Mammary epithelial cell (primary cell): ENCODE measurements at regions not wholly inside any gene's neighbourhood (a gene's known extent, or its start where the extent isn't known, plus 50 kb on each side); places are given as distances from the start of the nearest gene placed in this dataset.

ENCODE experiments used
- CTCF ChIP-seq, 2 donors: IDR thresholded peaks in 1 of 2; conservative IDR thresholded peaks in 1 of 2; 2 replicates each; pipeline ENCODE4 v1.5.1; 2011 to 2012; ENCODE audit warnings: inconsistent platforms in 2 of 2, low read length in 2 of 2, mild to moderate bottlenecking in 2 of 2, control low read depth in 1 of 2, low read depth in 1 of 2; ENCODE audit not compliant: insufficient read depth in 1 of 2; ENCODE audit errors: extremely low read depth in 1 of 2
- EZH2 ChIP-seq: IDR thresholded peaks from 2 replicates; pipeline ENCODE4 v1.6.1; 2012; ENCODE audit warnings: low read length, inconsistent platforms, borderline replicate concordance

- TF ChIP-seq CTCF (conservative IDR thresholded peaks at IDR 0.05 in 1 of 2, IDR thresholded peaks at IDR 0.05 in 1 of 2; ENCODE audit: extremely low read depth in 1 of 2, insufficient read depth in 1 of 2, low read depth in 1 of 2, low read length in 2 of 2) (no peak), EZH2 (no peak)
Measured at GRCh38 chrX:126985027-126985426, 165.5 kb downstream of the PRR32 start.
